Stimulated activated CD4-positive, alpha-beta T cell treated with anti-CD3 and anti-CD28 coated beads, Interleukin-15, amount 100 ng/mL, for 24 hours (primary cell): ENCODE measurements at regions not wholly inside any gene's neighbourhood (a gene's known extent, or its start where the extent isn't known, plus 50 kb on each side); places are given as distances from the start of the nearest gene placed in this dataset.

Experiments
- DNase-seq: peaks from one replicate; pipeline ENCODE4 v3.0.0-alpha.2; 2020

DNA sequence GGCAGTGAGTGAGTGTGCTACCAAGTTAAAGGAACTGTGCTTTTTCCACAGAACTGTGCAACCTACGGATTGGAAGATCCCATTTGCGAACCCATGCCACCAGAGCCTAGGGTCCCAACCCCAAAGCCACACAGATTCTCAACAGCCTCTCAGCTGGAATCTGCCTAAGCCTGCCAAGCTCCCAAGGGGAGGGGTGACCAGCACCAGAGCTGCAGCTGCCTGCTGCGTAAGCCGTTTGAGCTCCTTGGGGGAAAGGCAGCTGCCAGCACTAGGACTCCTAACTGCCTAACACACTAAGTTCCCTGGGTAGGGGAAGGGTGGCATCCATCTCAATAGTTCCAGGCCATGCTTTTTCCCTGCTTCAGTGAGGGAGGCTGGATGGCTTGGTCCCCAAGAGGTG is 738.1 kb upstream of the PRKX start:
- DNase-seq, result no peak

DNA sequence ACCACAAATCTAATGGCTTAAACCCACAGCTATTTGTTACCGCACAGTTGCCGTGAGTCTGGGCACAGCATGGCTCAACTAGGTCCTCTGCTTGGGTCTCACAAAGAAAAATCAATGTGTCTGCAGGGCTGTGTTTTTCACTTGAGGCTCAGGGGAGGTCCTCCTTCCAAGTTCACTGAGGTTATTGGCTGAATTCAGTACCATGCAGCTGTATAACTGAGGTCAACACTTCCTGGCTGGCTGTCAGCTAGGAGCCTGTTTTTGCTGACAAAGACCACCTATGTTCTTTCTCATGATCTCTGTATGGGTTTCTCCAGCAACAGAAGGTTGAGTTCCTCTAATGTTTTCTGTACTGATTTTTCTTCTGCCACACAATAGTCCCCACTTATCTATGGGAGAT is 736.7 kb upstream of the PRKX start:
- DNase-seq, result no peak

GRCh38 chrX:4435905-4436304 is 722.5 kb upstream of the PRKX start:
- DNase-seq, result no peak

DNA sequence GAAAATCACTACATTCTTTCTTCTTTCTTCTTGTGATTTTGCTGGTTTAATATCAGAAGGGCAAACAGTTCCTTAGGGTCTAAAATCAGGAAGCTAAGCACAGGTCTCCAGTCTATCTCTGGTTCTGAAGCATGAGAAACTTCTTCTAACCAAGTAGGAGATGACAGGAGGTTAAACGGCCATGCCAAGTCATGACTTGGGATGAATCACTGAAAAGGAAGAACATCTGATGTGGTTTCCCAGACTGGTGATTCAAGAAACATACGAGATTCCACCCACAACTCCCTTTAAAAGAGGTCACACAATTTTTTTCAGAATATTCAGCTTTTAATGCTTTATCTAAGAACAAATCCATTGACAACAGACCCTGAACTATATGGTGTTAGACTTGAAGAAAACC is 684.0 kb upstream of the PRKX start:
- no peak for DNase-seq

DNA sequence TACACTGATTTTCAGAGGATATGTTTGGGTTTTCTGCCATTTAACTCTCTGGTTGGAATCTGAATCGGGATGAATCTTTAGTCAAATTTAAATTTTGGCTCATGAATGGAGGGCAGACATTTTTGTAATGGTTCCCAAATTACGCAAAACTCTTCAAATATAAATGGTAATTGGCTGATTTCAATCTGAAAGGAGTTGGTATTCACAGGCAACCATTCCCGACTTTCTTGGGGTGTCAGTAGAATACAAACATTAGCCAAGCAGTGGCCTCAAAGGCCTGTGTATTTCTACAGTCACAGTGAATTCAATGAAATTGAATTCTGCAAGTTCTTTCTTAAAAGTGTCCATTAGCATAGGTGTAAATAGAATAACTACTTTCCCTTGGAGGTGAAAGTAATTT is 668.8 kb upstream of the PRKX start:
- no peak for DNase-seq

- no peak for DNase-seq
Measured at GRCh38 chrX:4380710-4381109, 667.3 kb upstream of the PRKX start.

- DNase-seq, result no peak
Measured at GRCh38 chrX:4379071-4379470, 665.6 kb upstream of the PRKX start.

GRCh38 chrX:4373791-4374190 is 660.3 kb upstream of the PRKX start:
- DNase-seq, result no peak

DNA sequence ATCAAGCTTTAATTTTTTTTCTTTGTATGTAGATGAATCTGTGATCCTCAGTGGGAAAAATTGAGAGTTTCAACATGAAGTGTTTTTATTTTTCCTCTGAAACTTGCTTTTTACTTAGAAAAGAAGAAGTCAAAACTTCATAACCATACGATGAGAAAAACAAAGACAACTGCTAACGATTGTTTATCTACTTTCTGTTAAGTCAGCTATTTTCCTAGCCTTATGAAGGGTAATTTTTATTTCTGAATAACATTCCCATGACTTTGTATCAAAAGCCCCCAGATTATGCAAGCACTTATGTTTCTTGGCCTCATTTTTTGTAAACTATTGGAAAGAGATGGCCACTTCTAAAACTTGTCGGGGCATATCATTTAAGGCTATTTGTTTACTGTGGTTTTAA is 645.1 kb upstream of the PRKX start:
- DNase-seq, result no peak

GRCh38 chrX:4322916-4323315 is 609.5 kb upstream of the PRKX start:
- DNase-seq, result no peak

DNA sequence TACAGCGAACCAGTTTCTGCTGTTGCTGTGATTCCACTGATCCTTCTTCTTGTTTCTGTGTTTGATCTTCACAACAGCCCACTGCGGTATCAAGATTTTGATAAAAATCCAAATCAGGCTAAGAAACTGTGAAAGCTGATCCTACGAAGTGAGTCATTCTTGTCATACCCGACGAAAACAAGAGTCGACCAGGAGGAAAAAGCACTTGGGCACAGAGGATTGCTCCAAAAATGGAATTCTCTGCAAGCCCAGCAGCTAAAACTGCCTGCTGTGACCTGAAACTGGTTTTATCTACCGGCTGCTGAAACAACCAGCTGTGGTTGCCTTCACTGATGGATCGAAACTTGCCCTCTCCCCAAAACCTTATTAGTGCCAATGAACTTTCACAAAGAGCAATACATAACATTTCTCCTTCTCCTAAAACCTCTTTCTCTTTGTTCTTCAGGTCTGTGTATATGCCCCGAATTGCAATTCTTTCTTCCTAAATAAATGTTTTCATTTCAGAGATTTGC is 607.0 kb upstream of the PRKX start:
- no peak for DNase-seq

- DNase-seq, result no peak
Measured at GRCh38 chrX:4315891-4316290, 602.4 kb upstream of the PRKX start.

DNA sequence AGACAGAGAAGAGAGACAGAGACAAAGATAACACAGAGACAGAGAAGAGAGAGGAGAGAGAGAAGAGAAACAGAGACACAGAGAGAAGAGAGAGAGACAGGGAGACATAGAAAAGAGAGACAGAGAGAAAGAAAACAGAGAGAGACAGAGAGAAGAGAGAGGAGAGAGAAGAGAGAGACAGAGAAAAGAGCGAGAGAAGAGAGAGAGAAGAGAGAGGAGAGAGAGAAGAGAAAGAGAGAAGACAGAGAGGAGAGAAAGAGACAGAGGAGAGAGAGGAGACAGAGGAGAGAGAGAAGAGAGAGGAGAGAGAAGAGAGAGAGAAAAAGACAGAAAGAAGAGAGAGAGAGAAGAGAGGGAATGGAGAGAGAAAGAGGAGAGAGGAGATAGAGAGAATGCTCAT is 601.1 kb upstream of the PRKX start:
- DNase-seq, result no peak

DNA sequence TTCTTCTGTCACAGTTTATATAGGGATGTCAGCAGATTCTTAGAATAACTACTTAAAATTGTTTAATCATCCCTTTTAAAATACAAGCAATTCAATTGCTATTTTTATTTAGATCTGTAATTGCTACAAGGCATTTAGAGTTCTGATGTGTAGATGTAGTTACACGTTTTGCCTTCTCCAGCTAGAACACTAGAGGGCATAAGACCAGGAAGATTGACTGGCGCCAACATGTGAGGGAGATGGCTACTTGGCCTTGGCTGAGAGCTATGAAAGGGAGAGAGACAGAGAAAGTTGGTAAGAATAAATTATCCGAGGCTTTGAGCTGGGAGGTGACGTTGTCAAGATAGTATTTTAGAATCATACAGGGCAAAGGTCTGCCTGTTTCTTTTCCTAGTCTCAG is 563.7 kb upstream of the PRKX start:
- DNase-seq, result no peak

DNA sequence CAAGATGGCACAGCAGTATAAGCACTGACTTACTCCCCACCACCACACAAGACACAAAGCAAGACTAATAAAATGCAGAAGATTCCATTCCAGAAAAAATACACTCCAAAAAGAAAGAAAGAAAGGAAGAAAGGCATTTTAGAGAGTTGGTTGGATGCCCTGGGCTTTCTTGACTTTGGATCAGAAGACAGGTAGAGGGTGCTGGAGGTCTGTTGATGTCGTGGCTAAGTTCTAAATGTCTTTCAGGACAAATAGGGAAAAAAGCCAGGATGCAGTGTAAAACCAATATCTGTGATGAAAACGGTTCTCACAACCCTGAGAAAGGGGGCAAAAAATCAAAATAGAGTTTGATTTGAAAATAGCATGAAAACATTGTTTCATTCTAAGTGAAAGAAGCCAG is 555.2 kb upstream of the PRKX start:
- DNase-seq, result no peak

- DNase-seq, result no peak
Measured at GRCh38 chrX:4265036-4265435, 551.6 kb upstream of the PRKX start.

DNA sequence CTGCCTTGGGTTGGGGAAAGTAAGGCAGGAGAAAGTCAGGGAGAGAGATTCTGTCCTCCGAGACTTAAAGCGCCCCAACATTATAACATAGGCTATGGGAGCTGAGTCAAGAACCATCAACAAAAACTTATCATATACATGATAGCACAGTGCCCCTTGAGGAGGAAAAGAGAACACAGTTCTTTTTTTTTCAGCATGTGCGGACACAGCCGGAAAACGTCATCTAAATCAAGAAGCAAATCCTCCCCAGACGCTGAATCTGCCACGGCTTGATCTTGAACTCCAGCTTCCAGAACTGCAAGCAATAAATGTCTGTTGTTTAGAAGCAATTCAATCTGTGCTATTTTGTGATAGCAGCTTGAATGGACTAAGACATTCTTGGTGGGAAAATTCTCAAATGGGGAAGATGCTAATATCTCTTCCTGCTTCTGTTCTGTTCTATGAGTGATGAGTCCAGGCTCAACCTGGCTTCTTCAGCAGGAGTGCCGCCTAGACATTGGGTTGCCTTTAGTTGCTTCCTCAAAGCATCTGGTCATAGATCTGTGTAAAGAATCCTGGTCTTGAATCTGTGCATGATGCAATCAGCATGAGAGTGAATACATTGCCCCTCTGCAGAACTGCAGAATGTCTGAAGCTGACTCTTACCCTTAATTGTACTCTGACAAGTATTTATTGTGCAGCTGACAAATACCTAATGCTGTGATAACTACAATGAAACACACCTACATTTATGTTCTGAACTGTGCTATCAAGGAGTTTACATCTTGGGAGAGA is 549.8 kb upstream of the PRKX start:
- DNase-seq, result no peak

- no peak for DNase-seq
Measured at GRCh38 chrX:4253092-4253491, 539.6 kb upstream of the PRKX start.

- DNase-seq, result no peak
Measured at GRCh38 chrX:4249401-4249800, 536.0 kb upstream of the PRKX start.

GRCh38 chrX:4243759-4244158 is 530.3 kb upstream of the PRKX start:
- DNase-seq, result no peak

DNA sequence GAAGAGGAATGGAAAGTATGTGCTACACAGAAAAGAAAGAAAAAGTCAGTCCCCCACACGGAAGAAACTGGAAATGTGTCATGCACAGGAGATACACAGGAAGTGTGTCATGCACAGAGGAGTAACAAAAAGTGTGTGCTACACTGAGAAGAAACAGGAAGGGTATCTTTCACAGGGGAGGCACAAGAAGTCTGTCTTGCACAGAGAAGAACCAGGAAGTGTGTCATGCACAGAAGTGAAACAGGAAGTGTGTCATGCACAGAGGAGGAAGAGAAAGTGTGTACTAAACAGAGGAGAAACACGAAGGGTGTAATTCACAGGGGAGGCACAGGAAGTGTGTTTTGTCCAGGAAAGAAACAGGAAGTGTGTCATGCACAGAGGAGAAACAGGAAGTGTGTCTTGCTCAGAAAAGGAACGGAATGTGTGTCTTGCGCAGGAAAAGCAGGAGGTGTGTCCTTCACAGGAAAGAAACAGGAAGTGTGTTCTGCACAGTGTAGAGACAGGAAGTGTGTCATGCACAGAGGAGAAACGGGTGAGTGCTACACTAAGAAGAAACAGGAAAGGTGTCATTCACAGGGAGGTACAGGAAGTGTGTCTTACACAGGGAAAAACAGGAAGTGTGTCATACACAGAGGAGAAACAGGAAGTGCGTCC is 527.2 kb upstream of the PRKX start:
- DNase-seq, result no peak

DNA sequence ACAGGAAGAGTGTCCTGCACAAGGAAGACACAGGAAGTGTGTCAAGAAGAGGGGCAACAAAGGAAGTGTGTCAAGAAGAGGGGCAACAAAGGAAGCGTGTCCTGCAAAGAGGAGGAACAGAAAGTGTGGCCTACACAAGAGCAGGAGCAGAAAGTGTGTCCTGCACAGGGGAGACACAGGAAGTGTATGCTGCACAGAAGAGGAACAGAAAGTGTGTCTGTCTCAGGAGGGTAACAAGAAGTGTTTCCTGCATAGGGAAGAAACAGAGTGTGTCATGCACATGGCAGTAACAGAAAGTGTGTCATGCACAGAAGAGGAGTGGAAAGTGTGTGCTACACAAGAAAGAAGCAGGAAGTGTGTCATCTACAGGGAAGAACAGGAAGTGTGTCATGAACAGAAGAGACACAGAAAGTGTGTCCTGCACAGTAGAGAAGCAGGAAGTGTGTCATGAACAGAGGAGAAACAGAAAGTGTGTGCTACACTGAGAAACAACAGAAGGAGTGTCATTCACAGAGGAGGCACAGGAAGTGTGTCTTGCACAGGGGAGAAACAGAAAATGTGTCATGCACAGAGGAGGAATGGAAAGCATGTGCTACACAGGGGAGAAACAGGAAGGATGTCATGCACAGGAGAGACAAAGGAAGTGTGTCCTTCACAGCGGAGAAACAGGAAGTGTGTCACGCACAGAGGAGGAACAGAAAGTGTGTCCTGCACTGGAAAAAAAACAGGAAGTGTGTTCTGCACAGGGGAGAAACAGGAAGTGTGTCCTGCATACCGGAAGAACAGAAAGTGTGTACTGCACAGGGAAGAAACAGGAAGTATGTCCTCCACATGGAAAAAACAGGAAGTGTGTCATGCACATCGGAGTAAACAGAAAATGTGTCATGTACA is 526.4 kb upstream of the PRKX start:
- no peak for DNase-seq

DNA sequence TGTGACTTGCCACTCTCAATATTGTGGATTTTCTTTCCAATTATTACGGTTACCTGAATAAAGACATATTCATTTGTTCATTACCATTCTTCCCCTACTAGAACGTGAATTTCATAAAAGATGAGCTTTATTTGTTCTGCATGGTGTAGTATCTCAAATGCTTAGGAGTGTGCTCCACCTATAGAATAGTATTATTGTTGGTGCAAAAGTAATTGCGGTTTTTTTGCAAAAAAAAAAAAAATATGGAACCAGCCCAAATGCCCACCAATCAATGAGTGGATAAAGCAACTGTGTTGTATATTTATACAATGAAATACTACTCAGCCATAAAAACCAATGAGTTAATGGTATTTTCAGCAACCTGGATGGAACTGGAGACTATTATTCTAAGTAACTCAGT is 525.5 kb upstream of the PRKX start:
- DNase-seq, result no peak

- no peak for DNase-seq
Measured at GRCh38 chrX:4225086-4225485, 511.6 kb upstream of the PRKX start.
